SK-N-SH (cell line): ENCODE measurements at regions not wholly inside any gene's neighbourhood (a gene's known extent, or its start where the extent isn't known, plus 50 kb on each side); places are given as distances from the start of the nearest gene placed in this dataset.

Source experiments
- CTCF ChIA-PET: fragments of 300-600, 350-600 bp; formaldehyde crosslinking; extraction: SDS; loops from one replicate; lab custom pipeline; 2021; lab: Yijun Ruan, JAX
- POLR2A ChIA-PET: fragments of 350-600 bp; sonication (Branson Sonifier 250); formaldehyde crosslinking; extraction: SDS; loops from one replicate; lab custom pipeline; 2020; ENCODE audit warnings: antibody characterized with exemption, inconsistent platforms; lab: Yijun Ruan, JAX
- DNase-seq: peaks from one replicate; pipeline ENCODE4 v3.0.0; 2012
- H2AFZ ChIP-seq: fragments of 200-600 bp; sonication (generic); 2 replicates; pipeline ENCODE4 v1.8.1; 2016; ENCODE audit warnings: antibody characterized with exemption, mild to moderate bottlenecking, low read depth
- H3F3A ChIP-seq: fragments of 200-600 bp; sonication (generic); replicated peaks from 2 replicates; pipeline ENCODE3; 2016; ENCODE audit warnings: antibody characterized with exemption, mild to moderate bottlenecking; ENCODE audit not compliant: insufficient read depth
- H3K27ac ChIP-seq, 2 experiments: fragments of 200-500 bp in 1 of 2; fragments of 200-600 bp in 1 of 2; sonication (Bioruptor generic) in 1 of 2; sonication (generic), shearing (Covaris generic) in 1 of 2; 2 replicates each; pipeline versions ENCODE4 v1.5.1 to v1.6.1; 2014 to 2016; ENCODE audit warnings: low read depth in 2 of 2, inconsistent platforms in 1 of 2, low read length in 1 of 2, mild to moderate bottlenecking in 1 of 2, mixed read lengths in 1 of 2
- H3K27me3 ChIP-seq: fragments of 200-600 bp; sonication (generic), shearing (Covaris generic); 2 replicates; pipeline ENCODE4 v1.6.1; 2016; ENCODE audit warnings: mixed run types; ENCODE audit not compliant: insufficient read depth
- H3K36me3 ChIP-seq, 2 experiments: fragments of 200-500 bp in 1 of 2; fragments of 200-600 bp in 1 of 2; sonication (Bioruptor generic) in 1 of 2; sonication (generic) in 1 of 2; replicated peaks in 1 of 2; 2 replicates each; pipeline versions ENCODE3 to v1.5.1; 2014 to 2016; ENCODE audit warnings: low read length in 1 of 2, mild to moderate bottlenecking in 1 of 2; ENCODE audit not compliant: insufficient read depth in 2 of 2, control insufficient read depth in 1 of 2
- H3K4me1 ChIP-seq, 2 experiments: fragments of 200-500 bp in 1 of 2; fragments of 200-600 bp in 1 of 2; sonication (Bioruptor generic) in 1 of 2; sonication (generic), shearing (Covaris generic) in 1 of 2; 2 replicates each; pipeline versions ENCODE4 v1.5.1 to v1.6.1; 2014 to 2016; ENCODE audit warnings: low read depth in 1 of 2, low read length in 1 of 2, mixed run types in 1 of 2; ENCODE audit not compliant: insufficient read depth in 2 of 2, control insufficient read depth in 1 of 2
- H3K4me2 ChIP-seq: fragments of 200-600 bp; sonication (generic), shearing (Covaris generic); 2 replicates; pipeline ENCODE4 v1.6.1; 2017; ENCODE audit warnings: mixed run types
- H3K4me3 ChIP-seq, 2 experiments: fragments of 200-500 bp in 1 of 2; fragments of 200-600 bp in 1 of 2; sonication (Bioruptor generic) in 1 of 2; sonication (generic), shearing (Covaris generic) in 1 of 2; 2 replicates each; pipeline versions ENCODE4 v1.5.1 to v1.8.1; 2014 to 2016; ENCODE audit warnings: low read depth in 2 of 2, inconsistent platforms in 1 of 2, low read length in 1 of 2, mild to moderate bottlenecking in 1 of 2, mixed read lengths in 1 of 2, moderate library complexity in 1 of 2
- H3K79me2 ChIP-seq: fragments of 200-600 bp; sonication (generic); 2 replicates; pipeline ENCODE4 v1.8.1; 2017; ENCODE audit warnings: mild to moderate bottlenecking; ENCODE audit not compliant: insufficient read depth
- H3K9ac ChIP-seq: fragments of 200-600 bp; sonication (generic); 2 replicates; pipeline ENCODE4 v1.6.1; 2017; ENCODE audit warnings: mixed run types
- H3K9me2 ChIP-seq: fragments of 200-600 bp; sonication (generic); 2 replicates; pipeline ENCODE4 v1.6.1; 2017; ENCODE audit warnings: mixed run types
- H3K9me3 ChIP-seq: fragments of 200-600 bp; sonication (generic); 2 replicates; pipeline ENCODE4 v1.6.1; 2017; ENCODE audit warnings: mixed run types, mild to moderate bottlenecking, moderate library complexity
- H4K20me1 ChIP-seq: fragments of 200-600 bp; sonication (generic); 2 replicates; pipeline ENCODE4 v1.6.1; 2017; ENCODE audit warnings: mild to moderate bottlenecking, mixed run types; ENCODE audit not compliant: insufficient read depth
- CHD2 ChIP-seq: fragments of 150-350 bp; IDR thresholded peaks from 2 replicates; pipeline ENCODE4 v1.6.1; 2018; ENCODE audit warnings: low read length; ENCODE audit not compliant: partially characterized antibody
- CTCF ChIP-seq: fragments of 200-600 bp; sonication (generic); IDR thresholded peaks from 2 replicates; pipeline ENCODE4 v1.6.1; 2017; ENCODE audit warnings: antibody characterized with exemption, mild to moderate bottlenecking, moderate library complexity
- ELF1 ChIP-seq: IDR thresholded peaks from 2 replicates; pipeline ENCODE4 v1.4.0; 2012
- EP300 ChIP-seq, 2 experiments: IDR thresholded peaks; 2 replicates each; pipeline versions ENCODE4 v1.4.0 to v1.6.1; 2012; ENCODE audit warnings: borderline replicate concordance in 1 of 2, low read depth in 1 of 2, low read length in 1 of 2
- EZH2phosphoT487 ChIP-seq: fragments of 200-600 bp; sonication (generic); IDR thresholded peaks from 2 replicates; pipeline ENCODE4 v1.6.1; 2017; ENCODE audit warnings: low read depth, mixed run types, mild to moderate bottlenecking, antibody characterized with exemption, moderate library complexity, borderline replicate concordance
- FOXJ3 ChIP-seq: sonication (generic); formaldehyde crosslinking; IDR thresholded peaks from 2 replicates; pipeline ENCODE4 v1.5.1; 2020; ENCODE audit warnings: mild to moderate bottlenecking, missing genetic modification reagents
- FOXM1 ChIP-seq: IDR thresholded peaks from 2 replicates; pipeline ENCODE4 v1.4.0; 2012; ENCODE audit warnings: low read depth, mild to moderate bottlenecking
- JUND ChIP-seq: IDR thresholded peaks from 2 replicates; pipeline ENCODE4 v1.4.0; 2012
- MAX ChIP-seq: IDR thresholded peaks from 2 replicates; pipeline ENCODE4 v1.4.0; 2012; ENCODE audit warnings: low read depth
- MEF2A ChIP-seq: IDR thresholded peaks from 2 replicates; pipeline ENCODE4 v1.4.0; 2012; ENCODE audit warnings: low read depth, borderline replicate concordance
- MXI1 ChIP-seq: IDR thresholded peaks from 2 replicates; pipeline ENCODE4 v1.6.1; 2012; ENCODE audit warnings: mild to moderate bottlenecking, low read depth, low read length, improper control_type of control experiment
- NRF1 ChIP-seq: IDR thresholded peaks from 2 replicates; pipeline ENCODE4 v1.6.1; 2012; ENCODE audit warnings: low read depth, mild to moderate bottlenecking, low read length
- RAD21 ChIP-seq: IDR thresholded peaks from 2 replicates; pipeline ENCODE4 v1.6.1; 2012; ENCODE audit warnings: mild to moderate bottlenecking, low read length
- RFX5 ChIP-seq: IDR thresholded peaks from 2 replicates; pipeline ENCODE4 v1.6.1; 2012; ENCODE audit warnings: mild to moderate bottlenecking, improper control_type of control experiment, low read length
- RXRA ChIP-seq: IDR thresholded peaks from 2 replicates; pipeline ENCODE4 v1.4.0; 2012; ENCODE audit warnings: low read depth, mild to moderate bottlenecking, borderline replicate concordance
- SIN3A ChIP-seq: IDR thresholded peaks from 2 replicates; pipeline ENCODE4 v1.6.1; 2012; ENCODE audit warnings: low read depth, mild to moderate bottlenecking, low read length, moderate library complexity, borderline replicate concordance
- TCF12 ChIP-seq: IDR thresholded peaks from 2 replicates; pipeline ENCODE4 v1.4.0; 2012
- YY1 ChIP-seq: IDR thresholded peaks from 2 replicates; pipeline ENCODE4 v1.4.0; 2012; ENCODE audit warnings: low read depth, mild to moderate bottlenecking
- ZBTB33 ChIP-seq: IDR thresholded peaks from 2 replicates; pipeline ENCODE4 v1.4.0; 2012; ENCODE audit warnings: low read depth, borderline replicate concordance
- WGBS: methylation state at CpG from one replicate; pipeline ENCODE4 v1.1.6; 2017; ENCODE audit warnings: low lambda C conversion rate; 5-methylcytosine and 5-hydroxymethylcytosine counted together
- TF ChIP-seq, protein P1 (sequence below): IDR thresholded peaks from 2 replicates; pipeline ENCODE4; 2012
- TF ChIP-seq, protein P2 (sequence below): IDR thresholded peaks from 2 replicates; pipeline ENCODE4 v1.4.0; 2012; ENCODE audit warnings: low read depth, borderline replicate concordance

GRCh38 chr10:9111976-9112375 is 1057.5 kb downstream of the GATA3 start:
- Histone ChIP-seq H3K79me2 (no peaks in the 10 kb centered on the region), H3K9me3 (no peaks in the 10 kb centered on the region), H3K9me2 (no peaks in the 10 kb centered on the region), H3K4me2 (no peak overlapping the region), H3K27ac (no peak overlapping the region), H3K9ac (no peak overlapping the region), H3K4me3 (no peak overlapping the region), H4K20me1 (no peaks in the 10 kb centered on the region), H2AFZ (no peak overlapping the region), H3K27me3 (no peaks in the 10 kb centered on the region), H3K36me3 (no peaks in the 10 kb centered on the region), H3F3A (peaks cover 4% of the 10 kb centered on the region), H3K4me1 (no peaks in the 10 kb centered on the region; a peak in 1 of 4 replicates)
- ChIA-PET POLR2A (no interaction called here), CTCF (no interaction called here)
- peak; percentile 6 for DNase-seq
- TF ChIP-seq ZBTB33 (no peak), MEF2A (no peak), FOXJ3 (CRISPR knock-in tag) (no peak), JUND (no peak), NRF1 (no peak), FOXM1 (no peak), MAX (no peak), CHD2 (no peak)
- TF ChIP-seq, protein P1, sequence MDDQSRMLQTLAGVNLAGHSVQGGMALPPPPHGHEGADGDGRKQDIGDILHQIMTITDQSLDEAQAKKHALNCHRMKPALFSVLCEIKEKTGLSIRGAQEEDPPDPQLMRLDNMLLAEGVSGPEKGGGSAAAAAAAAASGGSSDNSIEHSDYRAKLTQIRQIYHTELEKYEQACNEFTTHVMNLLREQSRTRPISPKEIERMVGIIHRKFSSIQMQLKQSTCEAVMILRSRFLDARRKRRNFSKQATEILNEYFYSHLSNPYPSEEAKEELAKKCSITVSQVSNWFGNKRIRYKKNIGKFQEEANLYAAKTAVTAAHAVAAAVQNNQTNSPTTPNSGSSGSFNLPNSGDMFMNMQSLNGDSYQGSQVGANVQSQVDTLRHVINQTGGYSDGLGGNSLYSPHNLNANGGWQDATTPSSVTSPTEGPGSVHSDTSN: no peak
- 42% methylated on average over 4 of the region's 4 CpGs for WGBS

DNA sequence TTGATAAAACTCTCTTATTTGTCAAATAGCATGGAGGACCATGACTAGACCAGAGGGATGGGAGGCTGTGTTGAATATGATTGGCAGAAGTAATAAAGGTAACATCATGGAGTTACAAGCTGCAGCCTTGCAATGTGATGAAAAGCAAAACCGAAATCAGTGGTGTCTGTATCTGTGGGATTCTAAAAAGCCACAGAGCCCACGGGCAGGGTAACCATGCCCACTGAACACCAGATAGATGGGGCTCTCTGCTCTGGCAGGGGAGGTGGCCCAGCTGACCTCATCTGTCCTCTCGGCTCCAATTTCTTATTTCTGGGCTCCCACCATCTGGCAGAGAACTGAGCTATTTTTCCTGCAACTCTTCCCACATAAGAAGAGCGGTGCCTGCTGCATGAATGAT is 1072.2 kb downstream of the GATA3 start:
- H3K4me3 ChIP-seq: no peak overlapping the region
- H2AFZ ChIP-seq: no peak overlapping the region
- no peaks in the 10 kb centered on the region for H3K79me2 ChIP-seq
- H3K9ac ChIP-seq: no peak overlapping the region
- H3K27me3 ChIP-seq: no peaks in the 10 kb centered on the region
- H3K36me3 ChIP-seq: no peaks in the 10 kb centered on the region
- H3K4me2 ChIP-seq: no peak overlapping the region
- no peaks in the 10 kb centered on the region for H4K20me1 ChIP-seq
- no peaks in the 10 kb centered on the region for H3K9me2 ChIP-seq
- CTCF ChIA-PET: no interaction called here
- DNase-seq: no peak
- POLR2A ChIA-PET: no interaction called here
- no peaks in the 10 kb centered on the region for H3K4me1 ChIP-seq
- H3F3A ChIP-seq: no peaks in the 10 kb centered on the region
- 31% methylated on average over 4 of the region's 4 CpGs for WGBS
- no peaks in the 10 kb centered on the region for H3K9me3 ChIP-seq
- H3K27ac ChIP-seq: no peak overlapping the region
- no peak for TF ChIP-seq YY1
- TF ChIP-seq CTCF: no peak
- TF ChIP-seq ELF1: no peak
- TF ChIP-seq TCF12: no peak
- no peak for TF ChIP-seq SIN3A
- no peak for TF ChIP-seq ZBTB33
- no peak for TF ChIP-seq RXRA
- TF ChIP-seq, protein P2, sequence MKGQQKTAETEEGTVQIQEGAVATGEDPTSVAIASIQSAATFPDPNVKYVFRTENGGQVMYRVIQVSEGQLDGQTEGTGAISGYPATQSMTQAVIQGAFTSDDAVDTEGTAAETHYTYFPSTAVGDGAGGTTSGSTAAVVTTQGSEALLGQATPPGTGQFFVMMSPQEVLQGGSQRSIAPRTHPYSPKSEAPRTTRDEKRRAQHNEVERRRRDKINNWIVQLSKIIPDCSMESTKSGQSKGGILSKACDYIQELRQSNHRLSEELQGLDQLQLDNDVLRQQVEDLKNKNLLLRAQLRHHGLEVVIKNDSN: no peak
- TF ChIP-seq RFX5: no peak
- no peak for TF ChIP-seq EZH2phosphoT487
- no peak for TF ChIP-seq MXI1
- TF ChIP-seq EP300 (IDR thresholded peaks at IDR 0.05; ENCODE audit: borderline replicate concordance in 1 of 2, low read depth in 1 of 2, low read length in 1 of 2): no peak
- no peak for TF ChIP-seq MAX
- TF ChIP-seq FOXM1: no peak
- no peak for TF ChIP-seq RAD21
